ENCODE measurements at regions not wholly inside any gene's neighbourhood (a gene's known extent, or its start where the extent isn't known, plus 50 kb on each side); places are given as distances from the start of the nearest gene placed in this dataset.

DNA sequence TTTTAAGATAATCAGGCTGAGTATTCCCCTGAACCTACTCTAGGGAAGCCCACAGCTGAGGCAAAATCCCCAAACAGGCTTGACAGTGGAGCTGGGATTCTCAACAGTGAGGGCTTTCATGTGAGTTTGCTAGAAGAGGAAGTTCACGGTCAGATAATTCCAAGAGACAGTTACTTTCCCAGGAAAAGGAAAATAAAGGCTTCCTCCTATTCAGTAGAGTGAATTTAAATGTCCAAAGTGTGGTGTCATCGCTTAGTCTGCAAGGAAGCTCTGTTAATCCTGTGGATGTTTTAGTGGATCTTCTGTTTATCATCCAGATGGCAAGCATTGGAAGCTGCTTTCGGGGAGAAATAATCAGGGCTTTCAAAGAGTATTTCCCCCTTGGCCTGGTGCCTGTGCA, 119.8 kb downstream of the RPIA start:
- Mint-ChIP-seq H3K9me3 (peaks cover 45% of the 10 kb centered on the region), H3K36me3 (peaks cover 33% of the 10 kb centered on the region), H3K4me3 (no peak overlapping the region), H3K27ac (no peak overlapping the region), H3K4me1 (no peaks in the 10 kb centered on the region), H3K27me3 (ENCODE audit: low read depth) (peaks cover 10% of the 10 kb centered on the region; the same call in 1 of the 2 replicates)
- DNase-seq (ENCODE audit: low spot score) (no peak), ATAC-seq (no peak)
- no peak for TF ChIP-seq HMGA2 (CRISPR knock-in tag; IDR thresholded peaks at IDR 0.05)
- no peak for TF ChIP-seq ATF6 (CRISPR knock-in tag; IDR thresholded peaks at IDR 0.05)
- TF ChIP-seq, protein P1, sequence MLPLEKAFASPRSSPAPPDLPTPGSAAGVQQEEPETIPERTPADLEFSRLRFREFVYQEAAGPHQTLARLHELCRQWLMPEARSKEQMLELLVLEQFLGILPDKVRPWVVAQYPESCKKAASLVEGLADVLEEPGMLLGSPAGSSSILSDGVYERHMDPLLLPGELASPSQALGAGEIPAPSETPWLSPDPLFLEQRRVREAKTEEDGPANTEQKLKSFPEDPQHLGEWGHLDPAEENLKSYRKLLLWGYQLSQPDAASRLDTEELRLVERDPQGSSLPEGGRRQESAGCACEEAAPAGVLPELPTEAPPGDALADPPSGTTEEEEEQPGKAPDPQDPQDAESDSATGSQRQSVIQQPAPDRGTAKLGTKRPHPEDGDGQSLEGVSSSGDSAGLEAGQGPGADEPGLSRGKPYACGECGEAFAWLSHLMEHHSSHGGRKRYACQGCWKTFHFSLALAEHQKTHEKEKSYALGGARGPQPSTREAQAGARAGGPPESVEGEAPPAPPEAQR (CRISPR knock-in tag; IDR thresholded peaks at IDR 0.05): no peak
- TF ChIP-seq ZNF317 (CRISPR knock-in tag; IDR thresholded peaks at IDR 0.05; ENCODE audit: borderline replicate concordance, low read depth): no peak
- no peak for TF ChIP-seq ZNF219 (CRISPR knock-in tag; IDR thresholded peaks at IDR 0.05; ENCODE audit: borderline replicate concordance)
- TF ChIP-seq ZNF281 (CRISPR knock-in tag; IDR thresholded peaks at IDR 0.05): no peak
- no peak for TF ChIP-seq AR (CRISPR knock-in tag; IDR thresholded peaks at IDR 0.05)
- TF ChIP-seq TEAD4 (CRISPR knock-in tag; IDR thresholded peaks at IDR 0.05): no peak
- TF ChIP-seq ZNF138 (CRISPR knock-in tag; conservative IDR thresholded peaks at IDR 0.05): no peak
- TF ChIP-seq RORB (CRISPR knock-in tag; IDR thresholded peaks at IDR 0.05): no peak
- POLR2A ChIA-PET: no interaction called here
- CTCF ChIA-PET: interaction anchor here (0.6 to 1.2 kb wide), 3 partner anchors 20 to 260 kb away, joined by 3 to 8 read pairs (median 3); no protein-coding TSS in a partner anchor

DNA sequence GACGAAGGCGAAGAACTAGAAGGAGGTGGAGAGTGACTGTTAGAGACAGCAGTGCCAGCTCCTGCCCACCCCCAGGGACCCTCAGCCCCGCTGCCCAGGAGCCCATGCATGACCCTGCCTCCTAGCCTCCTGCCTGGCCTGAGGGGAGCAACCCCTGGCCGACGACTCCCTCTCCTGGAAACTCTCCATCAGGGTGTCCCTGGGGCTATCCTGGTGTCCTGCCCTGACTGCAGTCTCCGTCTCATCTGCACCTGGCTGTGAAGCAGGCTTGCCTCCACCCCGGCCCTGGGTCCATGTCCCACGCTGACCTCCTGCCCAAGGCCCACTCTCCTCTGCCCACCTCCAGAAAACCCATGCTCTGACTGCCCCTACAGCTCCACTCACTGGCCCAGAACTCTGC, 120.2 kb downstream of the RPIA start:
- H3K4me3 Mint-ChIP-seq: no peak overlapping the region
- no peak overlapping the region for H3K27ac Mint-ChIP-seq
- no peak for DNase-seq (ENCODE audit: low spot score)
- H3K36me3 Mint-ChIP-seq: peaks cover 37% of the 10 kb centered on the region
- no peak for ATAC-seq
- H3K4me1 Mint-ChIP-seq: no peaks in the 10 kb centered on the region
- peaks cover 50% of the 10 kb centered on the region for H3K9me3 Mint-ChIP-seq
- ChIA-PET POLR2A (no interaction called here), CTCF (interaction anchor here (0.7 to 1.2 kb wide), 2 partner anchors 20 to 63 kb away, joined by 3 to 8 read pairs; no protein-coding TSS in a partner anchor)
- H3K27me3 Mint-ChIP-seq (ENCODE audit: low read depth): peaks cover 13% of the 10 kb centered on the region
- TF ChIP-seq GRHL2 (CRISPR knock-in tag; IDR thresholded peaks at IDR 0.05; ENCODE audit: insufficient replicate concordance, severe bottlenecking) (no peak), CTCF (IDR thresholded peaks at IDR 0.05) (no peak), ARID4B (CRISPR knock-in tag; IDR thresholded peaks at IDR 0.05; ENCODE audit: borderline replicate concordance) (no peak), FOXK1 (CRISPR knock-in tag; IDR thresholded peaks at IDR 0.05) (no peak), ATF1 (CRISPR knock-in tag; IDR thresholded peaks at IDR 0.05) (no peak), CREB1 (CRISPR knock-in tag; IDR thresholded peaks at IDR 0.05) (no peak), NR2C2 (CRISPR knock-in tag; IDR thresholded peaks at IDR 0.05) (no peak), NR1H2 (CRISPR knock-in tag; IDR thresholded peaks at IDR 0.05) (no peak), ZNF416 (CRISPR knock-in tag; IDR thresholded peaks at IDR 0.05) (no peak), USF1 (CRISPR knock-in tag; IDR thresholded peaks at IDR 0.05) (no peak)
